Panc1 (cell line): ENCODE measurements at regions not wholly inside any gene's neighbourhood (a gene's known extent, or its start where the extent isn't known, plus 50 kb on each side); places are given as distances from the start of the nearest gene placed in this dataset.

Experiments
- ATAC-seq: fragments of 200-7000 bp; cut with Tn5 transposase; 2 replicates; pipeline ENCODE4 v1.9.1; 2020; ENCODE audit warnings: mild to moderate bottlenecking, moderate library complexity
- BruUV-seq: library from RNA; stranded (reverse); fragments of 400-500 nt; replicated peaks from 2 replicates; lab custom pipeline; 2021; lab: Mats Ljungman, UMichigan
- CTCF ChIA-PET: fragments of 300-600 bp; sonication (Branson Sonifier 250); formaldehyde crosslinking; loops from one replicate; lab custom pipeline; 2022; ENCODE audit warnings: antibody characterized with exemption; lab: Charles Lee
- POLR2A ChIA-PET: fragments of 300-600 bp; sonication (Branson Sonifier 250); formaldehyde crosslinking; loops from one replicate; lab custom pipeline; 2022; ENCODE audit warnings: antibody characterized with exemption; lab: Charles Lee
- DNase-seq: peaks from one replicate; pipeline ENCODE4 v3.0.0-alpha.2; 2010; ENCODE audit warnings: low read depth, low spot score
- H3K27ac ChIP-seq: 2 replicates; pipeline ENCODE4 v1.5.1; 2011; ENCODE audit warnings: mild to moderate bottlenecking, low read length, inconsistent platforms
- H3K27me3 ChIP-seq: fragments of 200-500 bp; sonication (Bioruptor generic); 2 replicates; pipeline ENCODE4 v1.6.0; 2014; ENCODE audit warnings: low read length, inconsistent platforms; ENCODE audit not compliant: control insufficient read depth, insufficient read depth
- H3K36me3 ChIP-seq: fragments of 200-500 bp; sonication (Bioruptor generic); 2 replicates; pipeline ENCODE4 v1.5.1; 2014; ENCODE audit warnings: inconsistent platforms, mild to moderate bottlenecking, low read length, moderate library complexity; ENCODE audit not compliant: control insufficient read depth, insufficient read depth
- H3K4me1 ChIP-seq: 2 replicates; pipeline ENCODE4 v1.5.1; 2011; ENCODE audit warnings: inconsistent platforms, mild to moderate bottlenecking, low read length, moderate library complexity; ENCODE audit not compliant: control insufficient read depth, insufficient read depth
- H3K4me3 ChIP-seq, 2 experiments: 2 replicates each; pipeline ENCODE4 v1.5.1; 2011 to 2012; ENCODE audit warnings: low read depth in 2 of 2, low read length in 2 of 2, mild to moderate bottlenecking in 2 of 2, inconsistent platforms in 1 of 2, moderate library complexity in 1 of 2
- H3K9me3 ChIP-seq: fragments of 200-500 bp; sonication (Bioruptor generic); 2 replicates; pipeline ENCODE4 v1.5.1; 2014; ENCODE audit warnings: low read depth, mild to moderate bottlenecking, inconsistent platforms, low read length, moderate library complexity; ENCODE audit not compliant: control insufficient read depth, insufficient read depth
- CTCF ChIP-seq: fragments of 450-650 bp; IDR thresholded peaks from 2 replicates; pipeline ENCODE4 v1.5.1; 2017; ENCODE audit warnings: mild to moderate bottlenecking
- POLR2AphosphoS5 ChIP-seq: IDR thresholded peaks from 2 replicates; pipeline ENCODE4 v1.6.1; 2012; ENCODE audit warnings: mild to moderate bottlenecking, low read depth, low read length, moderate library complexity
- REST ChIP-seq, 2 experiments: IDR thresholded peaks; 2 replicates each; pipeline ENCODE4 v1.6.1; 2011 to 2012; ENCODE audit warnings: low read depth in 2 of 2, control low read depth in 1 of 2, low read length in 1 of 2, mild to moderate bottlenecking in 1 of 2, moderate library complexity in 1 of 2; ENCODE audit not compliant: insufficient read depth in 1 of 2
- SIN3A ChIP-seq: IDR thresholded peaks from 2 replicates; pipeline ENCODE4 v1.6.1; 2012; ENCODE audit warnings: low read depth, mild to moderate bottlenecking, low read length, moderate library complexity, borderline replicate concordance; ENCODE audit not compliant: insufficient read depth
- TCF7L2 ChIP-seq: IDR thresholded peaks from 2 replicates; pipeline ENCODE4 v1.6.1; 2011; ENCODE audit warnings: mild to moderate bottlenecking, low read depth, low read length, inconsistent platforms
- in situ Hi-C: cut with HindIII; loops from 2 replicates; pipeline ENCODE4 v1.10.0; 2016; ENCODE audit warnings: low sequenced_read_pairs, low pct_unique_long_range_greater_than_20kb
- intact Hi-C: fragments of 100-400 bp; cut with micrococcal nuclease; formaldehyde crosslinking; loops from one replicate; pipeline ENCODE4 v1.10.0; 2022; ENCODE audit not compliant: unreplicated experiment

- DNase-seq (no peak), ATAC-seq (no peak)
- in situ Hi-C loops (no loop called here), intact Hi-C loops (no loop called here)
- TF ChIP-seq TCF7L2 (no peak), CTCF (no peak), REST (IDR thresholded peaks at IDR 0.05; ENCODE audit: insufficient read depth in 1 of 2, low read depth in 2 of 2, low read length in 1 of 2) (no peak), SIN3A (no peak), POLR2AphosphoS5 (no peak)
- Histone ChIP-seq H3K27me3 (no peaks in the 10 kb centered on the region), H3K27ac (no peak overlapping the region), H3K9me3 (no peaks in the 10 kb centered on the region), H3K4me3 (no peak overlapping the region), H3K4me1 (no peaks in the 10 kb centered on the region), H3K36me3 (no peaks in the 10 kb centered on the region)
- BruUV-seq, result no TSS peak
- ChIA-PET POLR2A (no interaction called here), CTCF (no interaction called here)
These were observed 241.7 kb upstream of the MDFIC2 start for GRCh38 chr3:70554170-70554569.

GRCh38 chr3:70550723-70551319 is 238.4 kb upstream of the MDFIC2 start:
- intact Hi-C loops, result no loop called here

More at GRCh38 chr3:70550723-70551319, 238.4 kb upstream of the MDFIC2 start:
- TF ChIP-seq REST (IDR thresholded peaks at IDR 0.05; ENCODE audit: insufficient read depth in 1 of 2, low read depth in 2 of 2, low read length in 1 of 2) (no peak), CTCF (peak; percentile 55)
- Histone ChIP-seq H3K27me3 (no peaks in the 10 kb centered on the region), H3K4me1 (no peaks in the 10 kb centered on the region), H3K36me3 (no peaks in the 10 kb centered on the region), H3K9me3 (no peaks in the 10 kb centered on the region), H3K27ac (no peak overlapping the region), H3K4me3 (no peak overlapping the region)
- in situ Hi-C loops, result no loop called here
- CTCF ChIA-PET, result interaction anchor here (0.7 kb wide), 1 partner anchor 559 kb away, joined by 3 read pairs; no protein-coding TSS in a partner anchor
- ATAC-seq (no peak), DNase-seq (peak; percentile 15)
- no TSS peak for BruUV-seq
- POLR2A ChIA-PET, result no interaction called here
